ENCODE measurements at regions not wholly inside any gene's neighbourhood (a gene's known extent, or its start where the extent isn't known, plus 50 kb on each side); places are given as distances from the start of the nearest gene placed in this dataset.

- Histone ChIP-seq H4K91ac (ENCODE audit: low read depth, low read length, poor library complexity) (no peak overlapping the region), H3K9me3 (replicated peaks in 1 of 2; ENCODE audit: control insufficient read depth in 2 of 2, insufficient read depth in 1 of 2, low read depth in 1 of 2, low read length in 2 of 2) (no peaks in the 10 kb centered on the region), H3K4me1 (ENCODE audit: control insufficient read depth in 2 of 2, insufficient read depth in 1 of 2, low read depth in 1 of 2, low read length in 2 of 2) (no peaks in the 10 kb centered on the region), H3K14ac (ENCODE audit: low read length) (no peak overlapping the region), H2BK5ac (ENCODE audit: low read length) (no peak overlapping the region), H2AK5ac (ENCODE audit: low read depth, low read length) (no peak overlapping the region), H3K23ac (ENCODE audit: low read depth, low read length, poor library complexity) (no peak overlapping the region), H2BK12ac (ENCODE audit: low read length) (no peak overlapping the region), H3K18ac (ENCODE audit: low read length) (no peak overlapping the region), H2BK15ac (ENCODE audit: low read length) (no peak overlapping the region), H3K36me3 (replicated peaks in 1 of 2; ENCODE audit: control insufficient read depth in 2 of 2, insufficient read depth in 2 of 2, low read length in 2 of 2) (no peaks in the 10 kb centered on the region), H4K8ac (ENCODE audit: low read depth, low read length) (no peak overlapping the region), H3K4me3 (ENCODE audit: low read length in 2 of 2) (no peak overlapping the region), H3K9ac (ENCODE audit: low read depth, low read length, poor library complexity) (no peak overlapping the region), H3K4me2 (ENCODE audit: insufficient read depth, low read length, poor library complexity, severe bottlenecking) (no peak overlapping the region), H3K4ac (ENCODE audit: low read length) (no peak overlapping the region), H3K79me1 (ENCODE audit: low read depth, low read length) (no peaks in the 10 kb centered on the region), H3K27me3 (ENCODE audit: control insufficient read depth in 3 of 3, insufficient read depth in 3 of 3, low read depth in 1 of 3, low read length in 3 of 3) (no peaks in the 10 kb centered on the region), H3K27ac (replicated peaks; ENCODE audit: low read length) (no peak overlapping the region), H2AFZ (ENCODE audit: low read length) (no peak overlapping the region), H2BK120ac (ENCODE audit: low read depth, low read length) (no peak overlapping the region)
- DNase-seq (ENCODE audit: low spot score) = no peak
- WGBS, 2 donors (ENCODE audit: extremely low coverage in 2 of 2, insufficient read length in 2 of 2, insufficient replicate concordance in 1 of 2) = no CpG with 5 or more reads among the region's 1 CpG
Observed at GRCh38 chrX:126886997-126887396, 67.5 kb downstream of the PRR32 start.

- no peaks in the 10 kb centered on the region for H3K9me3 ChIP-seq (replicated peaks in 1 of 2; ENCODE audit: control insufficient read depth in 2 of 2, insufficient read depth in 1 of 2, low read depth in 1 of 2, low read length in 2 of 2)
- no peak overlapping the region for H4K91ac ChIP-seq (ENCODE audit: low read depth, low read length, poor library complexity)
- no peak overlapping the region for H3K14ac ChIP-seq (ENCODE audit: low read length)
- no peak overlapping the region for H2BK15ac ChIP-seq (ENCODE audit: low read length)
- H3K4me2 ChIP-seq (ENCODE audit: insufficient read depth, low read length, poor library complexity, severe bottlenecking) = peak overlapping the region; percentile 25
- H2AFZ ChIP-seq (ENCODE audit: low read length) = no peak overlapping the region
- DNase-seq (ENCODE audit: low spot score) = no peak
- no peak overlapping the region for H2BK12ac ChIP-seq (ENCODE audit: low read length)
- no peak overlapping the region for H3K27ac ChIP-seq (replicated peaks; ENCODE audit: low read length)
- H2AK5ac ChIP-seq (ENCODE audit: low read depth, low read length) = no peak overlapping the region
- H2BK5ac ChIP-seq (ENCODE audit: low read length) = no peak overlapping the region
- no peak overlapping the region for H3K18ac ChIP-seq (ENCODE audit: low read length)
- H3K4me1 ChIP-seq (ENCODE audit: control insufficient read depth in 2 of 2, insufficient read depth in 1 of 2, low read depth in 1 of 2, low read length in 2 of 2) = no peaks in the 10 kb centered on the region
- H3K79me1 ChIP-seq (ENCODE audit: low read depth, low read length) = no peaks in the 10 kb centered on the region
- no peak overlapping the region for H4K8ac ChIP-seq (ENCODE audit: low read depth, low read length)
- no peak overlapping the region for H3K9ac ChIP-seq (ENCODE audit: low read depth, low read length, poor library complexity)
- H3K36me3 ChIP-seq (replicated peaks in 1 of 2; ENCODE audit: control insufficient read depth in 2 of 2, insufficient read depth in 2 of 2, low read length in 2 of 2) = no peaks in the 10 kb centered on the region
- no CpG with 5 or more reads among the region's 3 CpGs for WGBS, 2 donors (ENCODE audit: extremely low coverage in 2 of 2, insufficient read length in 2 of 2, insufficient replicate concordance in 1 of 2)
- no peak overlapping the region for H3K23ac ChIP-seq (ENCODE audit: low read depth, low read length, poor library complexity)
- no peaks in the 10 kb centered on the region for H3K27me3 ChIP-seq (ENCODE audit: control insufficient read depth in 3 of 3, insufficient read depth in 3 of 3, low read depth in 1 of 3, low read length in 3 of 3)
- no peak overlapping the region for H3K4ac ChIP-seq (ENCODE audit: low read length)
- no peak overlapping the region for H2BK120ac ChIP-seq (ENCODE audit: low read depth, low read length)
- H3K4me3 ChIP-seq (ENCODE audit: low read length in 2 of 2) = no peak overlapping the region
Observed at GRCh38 chrX:126900937-126901336, 81.4 kb downstream of the PRR32 start.

- no peak overlapping the region for H3K4me3 ChIP-seq (ENCODE audit: low read length in 2 of 2)
- H3K4me1 ChIP-seq (ENCODE audit: control insufficient read depth in 2 of 2, insufficient read depth in 1 of 2, low read depth in 1 of 2, low read length in 2 of 2) = no peaks in the 10 kb centered on the region
- no peak overlapping the region for H4K8ac ChIP-seq (ENCODE audit: low read depth, low read length)
- H3K9ac ChIP-seq (ENCODE audit: low read depth, low read length, poor library complexity) = no peak overlapping the region
- H2AK5ac ChIP-seq (ENCODE audit: low read depth, low read length) = no peak overlapping the region
- no peaks in the 10 kb centered on the region for H3K9me3 ChIP-seq (replicated peaks in 1 of 2; ENCODE audit: control insufficient read depth in 2 of 2, insufficient read depth in 1 of 2, low read depth in 1 of 2, low read length in 2 of 2)
- H2AFZ ChIP-seq (ENCODE audit: low read length) = no peak overlapping the region
- H2BK5ac ChIP-seq (ENCODE audit: low read length) = no peak overlapping the region
- WGBS, 2 donors (ENCODE audit: extremely low coverage in 2 of 2, insufficient read length in 2 of 2, insufficient replicate concordance in 1 of 2) = no CpG with 5 or more reads among the region's 1 CpG
- no peaks in the 10 kb centered on the region for H3K27me3 ChIP-seq (ENCODE audit: control insufficient read depth in 3 of 3, insufficient read depth in 3 of 3, low read depth in 1 of 3, low read length in 3 of 3)
- H3K14ac ChIP-seq (ENCODE audit: low read length) = no peak overlapping the region
- H3K27ac ChIP-seq (replicated peaks; ENCODE audit: low read length) = no peak overlapping the region
- H3K79me1 ChIP-seq (ENCODE audit: low read depth, low read length) = no peaks in the 10 kb centered on the region
- H4K91ac ChIP-seq (ENCODE audit: low read depth, low read length, poor library complexity) = no peak overlapping the region
- H3K4me2 ChIP-seq (ENCODE audit: insufficient read depth, low read length, poor library complexity, severe bottlenecking) = no peak overlapping the region
- no peak overlapping the region for H2BK12ac ChIP-seq (ENCODE audit: low read length)
- DNase-seq (ENCODE audit: low spot score) = no peak
- H3K23ac ChIP-seq (ENCODE audit: low read depth, low read length, poor library complexity) = no peak overlapping the region
- H2BK120ac ChIP-seq (ENCODE audit: low read depth, low read length) = no peak overlapping the region
- no peak overlapping the region for H3K4ac ChIP-seq (ENCODE audit: low read length)
- no peaks in the 10 kb centered on the region for H3K36me3 ChIP-seq (replicated peaks in 1 of 2; ENCODE audit: control insufficient read depth in 2 of 2, insufficient read depth in 2 of 2, low read length in 2 of 2)
- no peak overlapping the region for H3K18ac ChIP-seq (ENCODE audit: low read length)
- no peak overlapping the region for H2BK15ac ChIP-seq (ENCODE audit: low read length)
Observed at GRCh38 chrX:126929071-126929470, 109.5 kb downstream of the PRR32 start.

GRCh38 chrX:126967225-126967624, 147.7 kb downstream of the PRR32 start:
- no peak overlapping the region for H3K4ac ChIP-seq (ENCODE audit: low read length)
- no peak overlapping the region for H3K18ac ChIP-seq (ENCODE audit: low read length)
- no CpG with 5 or more reads among the region's 3 CpGs for WGBS, 2 donors (ENCODE audit: extremely low coverage in 2 of 2, insufficient read length in 2 of 2, insufficient replicate concordance in 1 of 2)
- no peak overlapping the region for H3K4me3 ChIP-seq (ENCODE audit: low read length in 2 of 2)
- H3K27me3 ChIP-seq (ENCODE audit: control insufficient read depth in 3 of 3, insufficient read depth in 3 of 3, low read depth in 1 of 3, low read length in 3 of 3) = no peaks in the 10 kb centered on the region
- no peak overlapping the region for H4K8ac ChIP-seq (ENCODE audit: low read depth, low read length)
- no peak overlapping the region for H2BK12ac ChIP-seq (ENCODE audit: low read length)
- H2AFZ ChIP-seq (ENCODE audit: low read length) = no peak overlapping the region
- H3K23ac ChIP-seq (ENCODE audit: low read depth, low read length, poor library complexity) = no peak overlapping the region
- H3K27ac ChIP-seq (replicated peaks; ENCODE audit: low read length) = no peak overlapping the region
- no peaks in the 10 kb centered on the region for H3K36me3 ChIP-seq (replicated peaks in 1 of 2; ENCODE audit: control insufficient read depth in 2 of 2, insufficient read depth in 2 of 2, low read length in 2 of 2)
- no peak overlapping the region for H4K91ac ChIP-seq (ENCODE audit: low read depth, low read length, poor library complexity)
- no peak overlapping the region for H3K14ac ChIP-seq (ENCODE audit: low read length)
- H3K4me2 ChIP-seq (ENCODE audit: insufficient read depth, low read length, poor library complexity, severe bottlenecking) = no peak overlapping the region
- DNase-seq (ENCODE audit: low spot score) = no peak
- H2AK5ac ChIP-seq (ENCODE audit: low read depth, low read length) = no peak overlapping the region
- H3K79me1 ChIP-seq (ENCODE audit: low read depth, low read length) = no peaks in the 10 kb centered on the region
- H3K4me1 ChIP-seq (ENCODE audit: control insufficient read depth in 2 of 2, insufficient read depth in 1 of 2, low read depth in 1 of 2, low read length in 2 of 2) = no peaks in the 10 kb centered on the region
- no peak overlapping the region for H2BK15ac ChIP-seq (ENCODE audit: low read length)
- no peak overlapping the region for H3K9ac ChIP-seq (ENCODE audit: low read depth, low read length, poor library complexity)
- H3K9me3 ChIP-seq (replicated peaks in 1 of 2; ENCODE audit: control insufficient read depth in 2 of 2, insufficient read depth in 1 of 2, low read depth in 1 of 2, low read length in 2 of 2) = no peaks in the 10 kb centered on the region
- no peak overlapping the region for H2BK5ac ChIP-seq (ENCODE audit: low read length)
- H2BK120ac ChIP-seq (ENCODE audit: low read depth, low read length) = no peak overlapping the region

All from neuronal stem cell (in vitro differentiated cells).